C1 segment of cervical spinal cord (tissue), 14 donors: ENCODE measurements at regions not wholly inside any gene's neighbourhood (a gene's known extent, or its start where the extent isn't known, plus 50 kb on each side); places are given as distances from the start of the nearest gene placed in this dataset.

Experiments used
- DNase-seq, 14 donors: peaks; one replicate each; lab custom pipeline; 2025; lab: John Stamatoyannopoulos, UW

GRCh38 chr18:53817976-53818950 lies 406.2 kb downstream of the MBD2 start:
- no peak for DNase-seq

GRCh38 chr18:53800171-53800570 lies 424.3 kb downstream of the MBD2 start:
- no peak for DNase-seq

GRCh38 chr18:53799134-53799533 lies 425.3 kb downstream of the MBD2 start:
- DNase-seq = no peak

- no peak for DNase-seq
Measured at GRCh38 chr18:53798516-53798915, 426.0 kb downstream of the MBD2 start.

GRCh38 chr18:53797998-53798495 lies 426.4 kb downstream of the MBD2 start:
- no peak for DNase-seq

GRCh38 chr18:53796040-53796729 lies 428.3 kb downstream of the MBD2 start:
- DNase-seq = no peak

GRCh38 chr18:53795610-53796009 lies 428.9 kb downstream of the MBD2 start:
- DNase-seq = no peak

- DNase-seq = no peak
Measured at GRCh38 chr18:53795061-53795460, 429.4 kb downstream of the MBD2 start.

GRCh38 chr18:53792762-53793161 lies 431.7 kb downstream of the MBD2 start:
- DNase-seq = no peak

GRCh38 chr18:53790786-53791185 lies 433.7 kb downstream of the MBD2 start:
- no peak for DNase-seq

GRCh38 chr18:53789376-53790247 lies 434.9 kb downstream of the MBD2 start:
- no peak for DNase-seq

- no peak for DNase-seq
Measured at GRCh38 chr18:53785811-53786210, 438.7 kb downstream of the MBD2 start.

- DNase-seq = no peak
Measured at GRCh38 chr18:53784253-53784652, 440.2 kb downstream of the MBD2 start.

- DNase-seq = no peak
Measured at GRCh38 chr18:53780666-53781065, 443.8 kb downstream of the MBD2 start.

GRCh38 chr18:53772293-53772692 lies 452.2 kb downstream of the MBD2 start:
- no peak for DNase-seq

GRCh38 chr18:53771664-53772063 lies 452.8 kb downstream of the MBD2 start:
- no peak for DNase-seq

- DNase-seq = no peak
Measured at GRCh38 chr18:53765211-53765610, 459.3 kb downstream of the MBD2 start.

- DNase-seq = no peak
Measured at GRCh38 chr18:53764086-53764485, 460.4 kb downstream of the MBD2 start.

GRCh38 chr18:53757328-53757727 lies 467.1 kb downstream of the MBD2 start:
- no peak for DNase-seq

- no peak for DNase-seq
Measured at GRCh38 chr18:53756610-53756972, 467.9 kb downstream of the MBD2 start.

- no peak for DNase-seq
Measured at GRCh38 chr18:53755914-53756609, 468.4 kb downstream of the MBD2 start.
